Stomach (tissue), 8 donors: ENCODE measurements at regions not wholly inside any gene's neighbourhood (a gene's known extent, or its start where the extent isn't known, plus 50 kb on each side); places are given as distances from the start of the nearest gene placed in this dataset.

Experiments used
- DNase-seq, 2 donors: peaks; one replicate each; pipeline versions ENCODE4 v3.0.0 to v3.0.0-alpha.2; 2013 to 2019
- H3K27ac ChIP-seq, 5 donors: fragments of 200-600 bp in 4 of 5; sonication (generic) in 4 of 5; one replicate each; pipeline ENCODE4 v1.5.1; 2013 to 2019; ENCODE audit warnings: mild to moderate bottlenecking in 1 of 5, moderate library complexity in 1 of 5
- H3K27me3 ChIP-seq, 3 donors: fragments of 200-600 bp; sonication (generic); one replicate each; pipeline ENCODE4 v1.5.1; 2017 to 2019; ENCODE audit warnings: mixed run types in 1 of 3
- H3K36me3 ChIP-seq, 4 donors: fragments of 200-600 bp; sonication (generic); 1 replicate in 3 of 4; 2 replicates in 1 of 4; pipeline ENCODE4 v1.5.1; 2016 to 2019
- H3K4me1 ChIP-seq, 4 donors: fragments of 200-600 bp; sonication (generic); one replicate each; pipeline ENCODE4 v1.5.1; 2016 to 2019
- H3K4me3 ChIP-seq, 4 donors: fragments of 200-600 bp; sonication (generic) in 3 of 4; one replicate each; pipeline ENCODE4 v1.5.1; 2016 to 2019; ENCODE audit warnings: mild to moderate bottlenecking in 1 of 4
- H3K9me3 ChIP-seq, 4 donors: fragments of 200-600 bp; sonication (generic); one replicate each; pipeline ENCODE4 v1.5.1; 2016 to 2019
- EP300 ChIP-seq: sonication (generic); formaldehyde crosslinking; IDR thresholded peaks from one replicate; pipeline ENCODE4 v1.6.1; 2017; ENCODE audit warnings: antibody characterized with exemption
- POLR2A ChIP-seq, 4 donors: fragments of 450-650 bp; IDR thresholded peaks; one replicate each; pipeline ENCODE4 v1.6.1; 2016; ENCODE audit warnings: antibody characterized with exemption in 4 of 4, control low read depth in 2 of 4, mild to moderate bottlenecking in 1 of 4, moderate library complexity in 1 of 4
- POLR2AphosphoS5 ChIP-seq, 3 donors: sonication (generic); formaldehyde crosslinking; IDR thresholded peaks; one replicate each; pipeline ENCODE4 v1.6.1; 2016; ENCODE audit warnings: antibody characterized with exemption in 3 of 3
- WGBS, 5 donors: extraction: QIAGEN DNeasy Blood & Tissue Kit in 3 of 5; methylation state at CpG; one replicate each; pipeline versions ENCODE4 v1.1.5 to v1.1.7; 2013 to 2018; 5-methylcytosine and 5-hydroxymethylcytosine counted together
- intact Hi-C: fragments of 100-400 bp; cut with DNase I; formaldehyde crosslinking; loops from one replicate; pipeline ENCODE4 v1.15.1; 2023; ENCODE audit warnings: low total_unique reads
- TF ChIP-seq, protein P1 (sequence below), 7 experiments: fragments of 450-650 bp in 4 of 7; fragments of 200-600 bp in 3 of 7; sonication (generic) in 3 of 7; IDR thresholded peaks; one replicate each; pipeline ENCODE4 v1.5.1; 2016 to 2019; ENCODE audit warnings: antibody characterized with exemption in 7 of 7, control low read depth in 2 of 7, mild to moderate bottlenecking in 1 of 7
- donor health status: healthy with polysubstance abuse.
- donor health status: Bipolar disorder and iron deficiency.
- donor health status: healthy.

GRCh38 chr5:153896117-153896516 is 142.6 kb downstream of the FAM114A2 start:
- Histone ChIP-seq H3K9me3 (no peaks in the 10 kb centered on the region), H3K4me3 (no peak overlapping the region), H3K27me3 (no peaks in the 10 kb centered on the region), H3K4me1 (no peaks in the 10 kb centered on the region), H3K36me3 (no peaks in the 10 kb centered on the region), H3K27ac (no peak overlapping the region)
- no peak for DNase-seq
- WGBS, 5 donors: 74 to 96% (median 80%) methylated on average over 2 of the region's 2 CpGs
- intact Hi-C loops: no loop called here
- TF ChIP-seq POLR2A (IDR thresholded peaks at IDR 0.05) (no peak), EP300 (no peak), POLR2AphosphoS5 (IDR thresholded peaks at IDR 0.05) (no peak)
- TF ChIP-seq, protein P1, sequence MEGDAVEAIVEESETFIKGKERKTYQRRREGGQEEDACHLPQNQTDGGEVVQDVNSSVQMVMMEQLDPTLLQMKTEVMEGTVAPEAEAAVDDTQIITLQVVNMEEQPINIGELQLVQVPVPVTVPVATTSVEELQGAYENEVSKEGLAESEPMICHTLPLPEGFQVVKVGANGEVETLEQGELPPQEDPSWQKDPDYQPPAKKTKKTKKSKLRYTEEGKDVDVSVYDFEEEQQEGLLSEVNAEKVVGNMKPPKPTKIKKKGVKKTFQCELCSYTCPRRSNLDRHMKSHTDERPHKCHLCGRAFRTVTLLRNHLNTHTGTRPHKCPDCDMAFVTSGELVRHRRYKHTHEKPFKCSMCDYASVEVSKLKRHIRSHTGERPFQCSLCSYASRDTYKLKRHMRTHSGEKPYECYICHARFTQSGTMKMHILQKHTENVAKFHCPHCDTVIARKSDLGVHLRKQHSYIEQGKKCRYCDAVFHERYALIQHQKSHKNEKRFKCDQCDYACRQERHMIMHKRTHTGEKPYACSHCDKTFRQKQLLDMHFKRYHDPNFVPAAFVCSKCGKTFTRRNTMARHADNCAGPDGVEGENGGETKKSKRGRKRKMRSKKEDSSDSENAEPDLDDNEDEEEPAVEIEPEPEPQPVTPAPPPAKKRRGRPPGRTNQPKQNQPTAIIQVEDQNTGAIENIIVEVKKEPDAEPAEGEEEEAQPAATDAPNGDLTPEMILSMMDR (IDR thresholded peaks at IDR 0.05): no peak

DNA sequence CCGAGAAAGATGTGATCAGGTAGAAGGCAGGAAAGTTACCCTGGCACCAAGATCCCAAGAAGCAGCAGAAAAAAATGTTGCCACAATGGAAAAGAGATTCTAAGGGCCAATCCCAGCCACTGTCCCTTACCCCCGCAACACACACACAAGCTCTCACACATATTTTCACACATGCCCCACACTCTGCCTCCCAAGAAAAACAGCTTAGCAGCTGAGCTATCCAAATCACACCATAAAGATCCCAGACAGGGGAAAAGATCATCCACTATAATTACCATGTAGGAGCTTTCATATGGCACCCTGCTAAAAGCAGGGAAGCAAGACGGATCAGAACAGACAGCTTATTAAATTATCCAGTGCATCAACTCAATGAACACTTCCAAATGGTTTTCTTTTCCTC is 143.4 kb downstream of the FAM114A2 start:
- Histone ChIP-seq H3K4me1 (no peaks in the 10 kb centered on the region), H3K9me3 (no peaks in the 10 kb centered on the region), H3K27me3 (no peaks in the 10 kb centered on the region), H3K36me3 (no peaks in the 10 kb centered on the region), H3K27ac (no peak overlapping the region), H3K4me3 (no peak overlapping the region)
- TF ChIP-seq POLR2A (IDR thresholded peaks at IDR 0.05) (no peak), EP300 (no peak), POLR2AphosphoS5 (IDR thresholded peaks at IDR 0.05) (no peak)
- TF ChIP-seq, protein P1 (IDR thresholded peaks at IDR 0.05): no peak
- no peak for DNase-seq
- intact Hi-C loops: no loop called here
- WGBS, 5 donors: 73 to 84% (median 77%) methylated on average over 3 of the region's 3 CpGs

DNA sequence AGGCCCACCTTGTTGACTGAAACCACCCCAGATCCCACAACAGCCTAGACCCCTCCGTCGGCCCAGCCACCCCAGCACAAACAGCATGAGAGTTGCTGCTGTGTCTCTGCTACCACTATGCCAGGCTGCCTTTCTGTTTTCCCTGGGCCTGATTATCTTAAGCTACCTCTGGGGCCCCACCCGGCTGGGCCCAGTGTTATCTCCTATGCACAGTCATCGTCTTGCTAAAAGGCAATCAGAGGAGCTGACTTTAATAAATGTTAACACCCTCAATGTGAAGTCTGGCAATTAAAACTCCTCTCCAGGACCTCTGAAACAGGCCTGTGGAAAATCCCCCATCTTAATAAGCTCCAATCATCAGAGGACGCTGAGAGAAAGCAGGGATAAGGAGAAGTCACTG is 144.9 kb downstream of the FAM114A2 start:
- Histone ChIP-seq H3K36me3 (no peaks in the 10 kb centered on the region), H3K27me3 (no peaks in the 10 kb centered on the region), H3K4me3 (no peak overlapping the region), H3K27ac (no peak overlapping the region), H3K4me1 (no peaks in the 10 kb centered on the region), H3K9me3 (no peaks in the 10 kb centered on the region)
- TF ChIP-seq POLR2AphosphoS5 (IDR thresholded peaks at IDR 0.05) (no peak), EP300 (no peak), POLR2A (IDR thresholded peaks at IDR 0.05) (no peak)
- TF ChIP-seq, protein P1 (IDR thresholded peaks at IDR 0.05): no peak
- no peak for DNase-seq
- 47 to 75% (median 59%) methylated on average over 5 of the region's 5 CpGs for WGBS, 5 donors
- intact Hi-C loops: no loop called here

DNA sequence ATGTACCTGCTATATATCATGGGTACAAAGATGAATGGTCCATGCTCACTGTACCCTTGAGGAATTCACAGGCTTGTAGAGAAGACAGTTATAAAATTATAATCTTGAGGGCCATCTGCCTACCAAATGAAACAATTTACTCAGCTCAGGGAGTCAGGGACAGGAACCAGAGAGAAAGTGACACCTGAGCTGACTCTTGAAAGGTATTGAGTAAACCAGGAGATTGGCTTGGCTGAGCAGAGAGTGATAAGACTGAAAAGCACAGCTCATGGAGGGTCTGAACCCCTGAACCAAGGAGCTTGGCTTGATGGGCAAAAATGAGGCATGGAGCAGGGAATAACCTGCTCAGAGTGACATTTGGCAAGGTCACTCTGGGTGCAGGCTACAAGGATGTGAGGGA is 147.3 kb downstream of the FAM114A2 start:
- Histone ChIP-seq H3K27me3 (no peaks in the 10 kb centered on the region), H3K4me3 (no peak overlapping the region), H3K4me1 (no peaks in the 10 kb centered on the region), H3K27ac (no peak overlapping the region), H3K9me3 (no peaks in the 10 kb centered on the region), H3K36me3 (no peaks in the 10 kb centered on the region)
- TF ChIP-seq EP300 (no peak), POLR2AphosphoS5 (IDR thresholded peaks at IDR 0.05) (no peak)
- intact Hi-C loops: no loop called here
- DNase-seq: no peak

DNA sequence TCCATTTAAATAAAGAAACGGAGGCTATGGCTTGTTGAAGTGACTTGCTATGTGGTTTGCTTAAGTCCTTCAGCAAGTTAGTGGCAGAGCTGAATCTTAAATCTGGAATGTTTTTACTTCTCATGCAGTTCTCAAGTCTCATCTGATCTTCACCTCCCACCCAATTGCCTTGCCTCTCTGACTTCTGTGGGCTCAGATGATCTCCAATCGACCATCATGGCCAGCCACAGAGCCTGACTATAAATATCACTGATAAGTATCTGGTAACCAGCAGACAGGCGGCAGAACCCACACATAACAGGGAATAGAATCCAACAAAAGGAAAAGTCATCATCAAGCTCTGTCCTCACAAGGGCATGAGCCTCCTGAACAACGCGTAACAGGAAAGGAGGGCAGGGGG is 149.9 kb downstream of the FAM114A2 start:
- H3K9me3 ChIP-seq: no peaks in the 10 kb centered on the region
- H3K27ac ChIP-seq: no peak overlapping the region
- DNase-seq: no peak
- TF ChIP-seq, protein P1 (IDR thresholded peaks at IDR 0.05): no peak
- no peak for TF ChIP-seq POLR2AphosphoS5 (IDR thresholded peaks at IDR 0.05)
- no peak for TF ChIP-seq POLR2A (IDR thresholded peaks at IDR 0.05)
- no peak for TF ChIP-seq EP300
- no peak overlapping the region for H3K4me3 ChIP-seq
- H3K36me3 ChIP-seq: no peaks in the 10 kb centered on the region
- H3K4me1 ChIP-seq: no peaks in the 10 kb centered on the region
- no peaks in the 10 kb centered on the region for H3K27me3 ChIP-seq
- intact Hi-C loops: no loop called here
- 57 to 73% (median 65%) methylated on average over 5 of the region's 5 CpGs for WGBS, 5 donors
